ENCODE measurements at regions not wholly inside any gene's neighbourhood (a gene's known extent, or its start where the extent isn't known, plus 50 kb on each side); places are given as distances from the start of the nearest gene placed in this dataset.

DNA sequence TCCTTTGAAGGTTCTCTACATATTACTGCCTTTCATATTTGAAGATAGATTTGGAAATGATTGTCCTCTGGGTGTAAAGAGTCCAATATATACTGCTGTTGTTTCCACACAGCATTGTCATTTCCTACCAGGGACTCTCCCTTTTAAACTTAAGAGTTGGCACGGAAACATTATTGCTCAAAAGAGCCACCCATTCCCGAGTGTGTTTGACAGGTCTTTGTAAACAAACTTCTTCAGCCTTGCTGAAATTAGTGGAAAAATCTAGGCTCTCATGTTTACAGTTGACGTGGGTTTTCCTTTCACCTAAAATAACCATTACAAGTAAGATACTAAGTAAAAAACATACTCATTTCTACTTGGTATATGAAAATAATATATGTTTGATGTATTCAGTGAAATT is 111.4 kb upstream of the LIMCH1 start:
- DNase-seq, result no peak
- peaks cover 77% of the 10 kb centered on the region for H3K4me1 ChIP-seq
- no peak overlapping the region for H3K4me3 ChIP-seq
- no peaks in the 10 kb centered on the region for H3K36me3 ChIP-seq
- TF ChIP-seq, protein P1, sequence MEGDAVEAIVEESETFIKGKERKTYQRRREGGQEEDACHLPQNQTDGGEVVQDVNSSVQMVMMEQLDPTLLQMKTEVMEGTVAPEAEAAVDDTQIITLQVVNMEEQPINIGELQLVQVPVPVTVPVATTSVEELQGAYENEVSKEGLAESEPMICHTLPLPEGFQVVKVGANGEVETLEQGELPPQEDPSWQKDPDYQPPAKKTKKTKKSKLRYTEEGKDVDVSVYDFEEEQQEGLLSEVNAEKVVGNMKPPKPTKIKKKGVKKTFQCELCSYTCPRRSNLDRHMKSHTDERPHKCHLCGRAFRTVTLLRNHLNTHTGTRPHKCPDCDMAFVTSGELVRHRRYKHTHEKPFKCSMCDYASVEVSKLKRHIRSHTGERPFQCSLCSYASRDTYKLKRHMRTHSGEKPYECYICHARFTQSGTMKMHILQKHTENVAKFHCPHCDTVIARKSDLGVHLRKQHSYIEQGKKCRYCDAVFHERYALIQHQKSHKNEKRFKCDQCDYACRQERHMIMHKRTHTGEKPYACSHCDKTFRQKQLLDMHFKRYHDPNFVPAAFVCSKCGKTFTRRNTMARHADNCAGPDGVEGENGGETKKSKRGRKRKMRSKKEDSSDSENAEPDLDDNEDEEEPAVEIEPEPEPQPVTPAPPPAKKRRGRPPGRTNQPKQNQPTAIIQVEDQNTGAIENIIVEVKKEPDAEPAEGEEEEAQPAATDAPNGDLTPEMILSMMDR (IDR thresholded peaks at IDR 0.05; ENCODE audit: borderline replicate concordance), result no peak
- intact Hi-C loops (cut with micrococcal nuclease), result no loop called here
- H3K27ac ChIP-seq (replicated peaks), result peak overlapping the region; percentile 82
- peaks cover 5% of the 10 kb centered on the region for H3K9me3 ChIP-seq (replicated peaks)
- no peaks in the 10 kb centered on the region for H3K27me3 ChIP-seq (ENCODE audit: low read depth)

DNA sequence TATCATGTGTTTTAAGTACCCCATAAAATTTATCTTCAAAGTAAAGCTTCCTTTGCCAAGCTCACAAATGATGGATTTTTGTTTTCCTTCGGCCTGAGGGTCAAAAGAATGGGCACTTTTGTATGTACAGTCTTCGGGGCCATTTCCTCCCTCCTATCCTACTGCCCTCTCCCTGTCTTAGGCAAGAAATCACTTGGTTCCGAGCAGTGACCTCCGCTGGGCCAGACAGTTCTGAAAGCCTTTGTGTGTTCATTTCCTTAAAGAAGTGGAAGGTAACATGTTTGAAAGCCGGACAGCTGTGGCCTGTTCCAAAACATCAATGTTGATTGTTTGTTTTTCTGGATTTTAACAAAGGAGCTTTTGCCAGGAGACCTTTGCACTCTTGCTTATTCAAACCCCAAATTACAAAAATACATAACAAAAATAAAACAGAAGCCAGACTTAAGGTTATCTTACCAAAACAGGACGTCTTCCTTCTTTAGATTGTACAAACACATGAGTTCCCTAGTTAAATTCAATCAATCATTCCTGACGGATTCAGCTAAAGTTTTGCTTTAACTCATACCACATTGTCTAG is 110.6 kb upstream of the LIMCH1 start:
- TF ChIP-seq, protein P1 (IDR thresholded peaks at IDR 0.05; ENCODE audit: borderline replicate concordance), result no peak
- H3K27me3 ChIP-seq (ENCODE audit: low read depth), result no peaks in the 10 kb centered on the region
- H3K27ac ChIP-seq (replicated peaks), result peak overlapping the region; percentile 82
- intact Hi-C loops (cut with micrococcal nuclease), result no loop called here
- no peak for DNase-seq
- H3K4me3 ChIP-seq, result no peak overlapping the region
- H3K36me3 ChIP-seq, result no peaks in the 10 kb centered on the region
- H3K4me1 ChIP-seq, result peaks cover 85% of the 10 kb centered on the region
- peaks cover 5% of the 10 kb centered on the region for H3K9me3 ChIP-seq (replicated peaks)

DNA sequence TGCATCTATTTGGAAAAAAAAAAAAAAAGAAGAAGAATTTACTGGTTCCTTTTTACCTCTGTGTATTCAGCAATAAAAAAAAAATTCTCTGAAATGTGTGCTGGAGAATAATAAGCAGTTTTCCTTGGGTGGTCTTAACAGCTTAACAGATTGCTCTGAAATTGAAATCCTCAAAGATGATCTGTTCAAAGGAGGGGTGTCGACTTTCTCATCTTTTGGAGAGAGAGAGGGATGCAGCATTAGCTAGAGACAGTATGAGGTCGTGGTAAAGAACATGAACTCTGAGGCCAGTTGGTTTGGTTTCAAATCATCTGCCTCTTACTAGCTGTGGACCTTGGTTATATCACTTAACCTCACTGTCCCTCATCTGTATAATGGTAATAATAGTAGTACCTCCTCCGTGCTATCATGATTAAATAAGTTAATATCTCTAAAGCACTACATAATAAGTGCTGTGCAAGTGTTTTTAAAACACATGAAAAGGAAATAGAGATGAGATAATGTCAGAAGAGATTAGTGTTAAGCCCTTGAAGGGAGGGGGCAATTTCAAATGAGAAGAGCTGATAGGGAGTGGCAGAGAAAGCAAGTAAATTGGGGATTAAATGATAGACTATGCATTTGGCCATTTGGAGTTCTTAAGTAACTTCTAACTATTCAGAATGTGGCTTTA is 109.9 kb upstream of the LIMCH1 start:
- Histone ChIP-seq H3K27ac (replicated peaks) (peak overlapping the region; percentile 82), H3K9me3 (replicated peaks) (peaks cover 5% of the 10 kb centered on the region), H3K36me3 (no peaks in the 10 kb centered on the region), H3K4me3 (no peak overlapping the region), H3K27me3 (ENCODE audit: low read depth) (no peaks in the 10 kb centered on the region), H3K4me1 (peaks cover 92% of the 10 kb centered on the region)
- intact Hi-C loops (cut with micrococcal nuclease), result no loop called here
- TF ChIP-seq, protein P1 (IDR thresholded peaks at IDR 0.05; ENCODE audit: borderline replicate concordance), result no peak
- DNase-seq, result no peak

DNA sequence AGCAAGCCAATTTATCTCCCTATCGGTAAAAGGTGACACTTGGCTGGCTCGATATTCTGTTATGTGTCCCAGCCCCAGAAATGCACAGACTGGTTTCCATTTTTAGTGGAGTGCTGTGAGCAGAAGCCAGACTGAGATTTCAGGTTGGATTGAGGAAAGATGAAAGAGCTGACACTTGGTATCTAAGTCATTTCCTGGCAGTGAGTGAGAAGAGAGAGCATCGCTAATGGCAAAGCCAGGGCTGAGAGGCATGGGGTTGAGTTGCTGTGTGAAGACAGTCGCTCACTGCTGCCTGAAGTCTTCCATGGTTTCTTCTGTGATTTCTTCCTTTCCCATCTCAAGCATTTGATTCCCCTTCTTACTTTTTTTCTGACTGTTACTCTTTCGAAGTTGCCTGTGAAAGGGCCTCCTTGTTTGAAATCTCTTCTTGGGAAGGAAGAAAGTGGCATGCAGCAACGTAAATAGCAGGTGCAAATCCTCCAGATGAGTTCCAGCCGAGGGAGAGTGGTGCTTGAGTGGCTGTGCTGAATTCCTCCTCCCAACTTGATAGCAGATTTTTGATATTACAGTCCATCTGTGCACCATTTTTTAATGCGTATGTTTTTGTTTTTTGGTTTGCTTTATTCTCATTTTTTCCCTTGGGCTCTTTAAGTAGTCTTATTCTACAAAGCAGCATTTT is 109.2 kb upstream of the LIMCH1 start:
- DNase-seq, result no peak
- Histone ChIP-seq H3K36me3 (no peaks in the 10 kb centered on the region), H3K27me3 (ENCODE audit: low read depth) (no peaks in the 10 kb centered on the region), H3K27ac (replicated peaks) (peak overlapping the region; percentile 82), H3K9me3 (replicated peaks) (peaks cover 5% of the 10 kb centered on the region), H3K4me3 (peak overlapping the region; percentile 15), H3K4me1 (peaks cover 97% of the 10 kb centered on the region)
- intact Hi-C loops (cut with micrococcal nuclease), result no loop called here
- TF ChIP-seq, protein P1 (IDR thresholded peaks at IDR 0.05; ENCODE audit: borderline replicate concordance), result no peak

DNA sequence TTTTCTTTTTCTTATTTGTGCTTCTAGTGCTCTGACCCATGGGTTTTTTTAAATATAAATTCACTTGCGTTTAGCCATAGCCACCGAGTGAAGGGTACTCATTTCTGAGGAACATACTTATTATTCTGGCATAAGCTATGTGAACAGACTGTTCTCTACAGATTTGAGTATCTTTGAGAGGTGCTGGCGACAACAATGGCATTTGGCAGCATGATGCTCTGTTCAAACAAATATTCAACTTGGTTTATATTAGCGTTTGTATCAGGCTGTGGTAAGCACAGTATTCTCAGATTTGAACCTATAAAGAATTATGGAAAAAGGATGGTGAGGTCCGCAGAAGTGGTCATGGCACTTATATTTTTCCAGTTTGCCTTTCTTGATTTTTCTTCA is 108.7 kb upstream of the LIMCH1 start:
- Histone ChIP-seq H3K27me3 (ENCODE audit: low read depth) (no peaks in the 10 kb centered on the region), H3K36me3 (no peaks in the 10 kb centered on the region), H3K4me1 (peaks cover 97% of the 10 kb centered on the region), H3K9me3 (replicated peaks) (peaks cover 5% of the 10 kb centered on the region), H3K4me3 (peak overlapping the region; percentile 15), H3K27ac (replicated peaks) (peak overlapping the region; percentile 82)
- TF ChIP-seq, protein P1 (IDR thresholded peaks at IDR 0.05; ENCODE audit: borderline replicate concordance), result no peak
- no peak for DNase-seq
- intact Hi-C loops (cut with micrococcal nuclease), result no loop called here

Measured in left ventricle myocardium inferior (tissue), 1 donor.